ENCODE measurements at regions not wholly inside any gene's neighbourhood (a gene's known extent, or its start where the extent isn't known, plus 50 kb on each side); places are given as distances from the start of the nearest gene placed in this dataset.

DNA sequence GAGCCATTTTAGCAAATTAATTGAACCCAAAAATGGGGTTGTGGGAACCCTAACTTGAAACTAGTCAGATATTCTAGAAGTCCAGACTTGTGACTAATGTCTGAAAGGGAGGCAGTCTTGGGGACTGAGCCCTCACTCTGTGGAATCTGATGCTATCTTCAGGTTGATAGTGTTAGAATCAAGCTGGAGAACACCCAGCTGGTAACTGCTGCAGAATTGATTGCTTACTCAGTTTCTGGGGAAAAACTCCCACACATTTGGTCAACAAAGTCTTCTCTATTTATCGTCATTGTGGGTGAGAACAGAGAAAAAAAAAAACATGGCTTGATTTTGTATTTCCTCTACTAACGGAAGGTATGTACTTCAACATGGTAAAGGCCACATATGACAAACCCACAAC, 1925.8 kb upstream of the CELF4 start (continued):
- TF ChIP-seq BACH1 (IDR thresholded peaks at IDR 0.05; ENCODE audit: borderline replicate concordance) (no peak), SREBF1 (IDR thresholded peaks at IDR 0.05; ENCODE audit: low read length) (no peak)

- no peak for DNase-seq (ENCODE audit: low read depth, low spot score)
- POLR2A ChIA-PET: no interaction called here
- CTCF ChIA-PET: no interaction called here
- no peak overlapping the region for H3K4me3 ChIP-seq
- H3K9ac ChIP-seq (ENCODE audit: control insufficient read depth, insufficient read depth, low read length): no peak overlapping the region
- H3K36me3 ChIP-seq (ENCODE audit: control insufficient read depth in 2 of 2, insufficient read depth in 2 of 2, low read length in 1 of 2): no peaks in the 10 kb centered on the region
- FAIRE-seq: no peak
- RAD21 ChIA-PET (ENCODE audit: unreplicated experiment): no interaction called here
- BruUV-seq (replicated peaks): no TSS peak
- no peaks in the 10 kb centered on the region for H3K79me2 ChIP-seq (ENCODE audit: control insufficient read depth, insufficient read depth, low read length)
- SMC1A ChIA-PET (ENCODE audit: uncharacterized antibody, unreplicated experiment): no interaction called here
- H2AFZ ChIP-seq (ENCODE audit: control insufficient read depth, low read depth, low read length): no peak overlapping the region
- no peaks in the 10 kb centered on the region for H3K27me3 ChIP-seq (replicated peaks in 1 of 2; ENCODE audit: control insufficient read depth in 2 of 2, insufficient read depth in 2 of 2, low read length in 1 of 2)
- ATAC-seq: no peak
- H3K27ac ChIP-seq (ENCODE audit: control insufficient read depth, insufficient read depth): no peak overlapping the region
- intact Hi-C loops (cut with micrococcal nuclease; ENCODE audit: unreplicated experiment): no loop called here
- in situ Hi-C loops (cut with MboI): no loop called here
- WGBS (ENCODE audit: insufficient coverage, insufficient replicate concordance, low lambda C conversion rate, missing lambda C conversion rate): 74% methylated on average over 1 of the region's 1 CpG
- H3K9me3 ChIP-seq (replicated peaks; ENCODE audit: control insufficient read depth, insufficient read depth, low read length): no peaks in the 10 kb centered on the region
- H4K20me1 ChIP-seq (ENCODE audit: control insufficient read depth, insufficient read depth): no peaks in the 10 kb centered on the region
- H3K4me2 ChIP-seq (ENCODE audit: control insufficient read depth, insufficient read depth): no peak overlapping the region
- no peaks in the 10 kb centered on the region for H3K4me1 ChIP-seq (ENCODE audit: control insufficient read depth, insufficient read depth, low read length)
- no peak for TF ChIP-seq PRDM15 (CRISPR knock-in tag; IDR thresholded peaks at IDR 0.05)
- no peak for TF ChIP-seq POLR2A (IDR thresholded peaks at IDR 0.05; ENCODE audit: low read depth, low read length)
- no peak for TF ChIP-seq KDM1A (IDR thresholded peaks at IDR 0.05; ENCODE audit: borderline replicate concordance)
- TF ChIP-seq LARP7 (IDR thresholded peaks at IDR 0.05): no peak
- no peak for TF ChIP-seq TARDBP (IDR thresholded peaks at IDR 0.05; ENCODE audit: borderline replicate concordance)
- no peak for TF ChIP-seq ASH2L (IDR thresholded peaks at IDR 0.05; ENCODE audit: borderline replicate concordance, low read depth)
- no peak for TF ChIP-seq KLF5 (IDR thresholded peaks at IDR 0.05; ENCODE audit: partially characterized antibody)
- no peak for TF ChIP-seq HSF1 (IDR thresholded peaks at IDR 0.05; ENCODE audit: low read depth, low read length)
- no peak for TF ChIP-seq ZSCAN29 (IDR thresholded peaks at IDR 0.05)
- no peak for TF ChIP-seq SREBF1 (IDR thresholded peaks at IDR 0.05; ENCODE audit: low read length)
- TF ChIP-seq CEBPZ (IDR thresholded peaks at IDR 0.05; ENCODE audit: low read depth, low read length): no peak
- no peak for TF ChIP-seq RBBP5 (conservative IDR thresholded peaks at IDR 0.05)
Observed at GRCh38 chr18:39489431-39489830, 1923.8 kb upstream of the CELF4 start.

All from GM12878 (cell line).